ENCODE measurements at regions not wholly inside any gene's neighbourhood (a gene's known extent, or its start where the extent isn't known, plus 50 kb on each side); places are given as distances from the start of the nearest gene placed in this dataset.

DNA sequence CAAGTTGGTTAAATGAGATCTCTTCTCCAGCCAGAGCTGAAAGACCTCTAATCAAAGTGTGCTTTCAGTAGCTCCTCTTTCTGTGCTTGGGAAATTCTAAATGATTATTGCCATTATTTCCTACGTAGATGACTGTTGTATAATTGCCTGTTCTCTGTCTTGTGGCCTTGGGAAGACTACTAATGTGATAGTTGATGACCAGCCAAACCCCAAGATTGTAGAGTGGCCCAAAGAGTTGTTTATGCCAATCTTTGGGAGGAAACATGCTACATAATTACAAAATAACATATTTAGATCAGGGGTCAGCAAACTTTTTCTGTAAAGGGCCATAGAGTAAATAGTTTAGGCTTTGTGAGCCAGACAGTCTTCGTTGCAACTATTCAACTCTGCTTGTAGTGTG, 135.1 kb upstream of the DIO2 start:
- no CpG with 5 or more reads among the region's 2 CpGs for WGBS (ENCODE audit: insufficient coverage)
- Histone ChIP-seq H3K4me3 (ENCODE audit: low read length) (no peak overlapping the region), H3K4me1 (ENCODE audit: control insufficient read depth, insufficient read depth, low read length) (no peaks in the 10 kb centered on the region), H3K27ac (ENCODE audit: low read length) (no peak overlapping the region), H3K27me3 (ENCODE audit: control insufficient read depth, insufficient read depth, low read length) (no peaks in the 10 kb centered on the region), H3K36me3 (ENCODE audit: control insufficient read depth, insufficient read depth, low read length) (no peaks in the 10 kb centered on the region), H3K9me3 (replicated peaks; ENCODE audit: control insufficient read depth, low read depth, low read length) (no peaks in the 10 kb centered on the region)
- no peak for DNase-seq

DNA sequence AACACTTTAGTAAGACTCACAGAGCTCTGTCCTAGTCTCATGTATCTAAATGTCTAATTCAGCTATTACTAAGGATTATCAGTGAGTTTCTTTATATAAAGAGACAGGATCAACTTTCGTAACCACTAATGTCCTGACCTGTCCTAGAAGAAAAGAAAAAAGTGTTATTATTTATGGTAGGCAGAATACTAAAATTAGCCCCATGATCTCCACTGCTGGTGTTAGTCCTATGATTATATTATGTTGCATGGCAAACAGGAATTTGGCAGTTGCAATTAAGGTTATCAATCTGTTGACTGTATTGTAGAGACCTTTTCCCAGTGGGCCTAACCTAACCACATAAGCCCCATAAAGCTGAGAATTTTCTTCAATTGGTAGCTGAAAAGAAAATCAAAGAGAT, 132.9 kb upstream of the DIO2 start:
- H3K36me3 ChIP-seq (ENCODE audit: control insufficient read depth, insufficient read depth, low read length): no peaks in the 10 kb centered on the region
- H3K4me3 ChIP-seq (ENCODE audit: low read length): no peak overlapping the region
- no peaks in the 10 kb centered on the region for H3K9me3 ChIP-seq (replicated peaks; ENCODE audit: control insufficient read depth, low read depth, low read length)
- no peak for DNase-seq
- H3K4me1 ChIP-seq (ENCODE audit: control insufficient read depth, insufficient read depth, low read length): no peaks in the 10 kb centered on the region
- no peaks in the 10 kb centered on the region for H3K27me3 ChIP-seq (ENCODE audit: control insufficient read depth, insufficient read depth, low read length)
- no CpG with 5 or more reads among the region's 1 CpG for WGBS (ENCODE audit: insufficient coverage)
- no peak overlapping the region for H3K27ac ChIP-seq (ENCODE audit: low read length)

DNA sequence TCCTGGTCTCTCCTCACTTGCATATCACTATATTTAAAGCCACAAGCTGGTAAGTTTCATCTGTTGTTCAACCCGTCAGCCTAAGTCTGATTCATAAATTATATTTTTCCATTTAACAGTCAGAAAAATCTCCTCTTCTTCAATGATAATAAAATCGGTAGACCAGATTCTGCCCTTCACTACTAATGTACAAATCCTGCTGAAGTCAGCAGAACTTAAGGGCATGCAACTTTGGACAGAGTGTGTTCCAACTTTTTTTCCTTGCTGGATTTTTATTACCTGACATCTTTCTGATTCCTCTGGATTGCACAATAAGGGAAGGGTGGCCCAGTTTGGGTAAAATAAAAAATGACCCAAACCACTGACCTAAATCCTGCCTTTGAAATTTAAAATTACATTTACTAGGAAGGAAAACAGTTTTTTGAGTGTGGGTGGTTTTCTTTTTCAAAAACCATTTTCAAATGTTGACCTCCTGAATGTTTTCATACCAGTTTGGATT, 125.4 kb upstream of the DIO2 start:
- Histone ChIP-seq H3K4me1 (ENCODE audit: control insufficient read depth, insufficient read depth, low read length) (no peaks in the 10 kb centered on the region), H3K27me3 (ENCODE audit: control insufficient read depth, insufficient read depth, low read length) (no peaks in the 10 kb centered on the region), H3K27ac (ENCODE audit: low read length) (no peak overlapping the region), H3K4me3 (ENCODE audit: low read length) (no peak overlapping the region), H3K36me3 (ENCODE audit: control insufficient read depth, insufficient read depth, low read length) (no peaks in the 10 kb centered on the region), H3K9me3 (replicated peaks; ENCODE audit: control insufficient read depth, low read depth, low read length) (no peaks in the 10 kb centered on the region)
- WGBS (ENCODE audit: insufficient coverage): 60% methylated on average over 2 of the region's 2 CpGs
- no peak for DNase-seq

DNA sequence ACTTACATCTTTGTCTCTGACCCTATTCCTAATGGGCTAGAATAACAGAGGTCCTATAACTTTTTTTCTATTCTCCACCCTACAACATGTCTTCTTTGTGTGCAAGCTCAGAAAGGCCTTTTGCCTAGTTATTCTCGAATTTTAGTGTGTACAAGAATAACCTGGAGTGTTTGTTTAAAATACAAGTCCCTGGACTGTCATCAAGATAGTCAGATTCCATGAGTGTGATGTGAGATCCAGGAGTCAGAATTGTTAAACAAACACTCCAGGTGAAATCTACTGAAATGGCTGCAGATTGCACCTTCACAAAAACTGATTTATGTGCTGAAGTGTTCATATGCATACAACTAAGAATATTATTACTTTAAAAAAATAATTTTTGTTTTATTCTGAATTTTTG, 114.4 kb upstream of the DIO2 start:
- Histone ChIP-seq H3K9me3 (replicated peaks; ENCODE audit: control insufficient read depth, low read depth, low read length) (no peaks in the 10 kb centered on the region), H3K4me1 (ENCODE audit: control insufficient read depth, insufficient read depth, low read length) (no peaks in the 10 kb centered on the region), H3K27ac (ENCODE audit: low read length) (no peak overlapping the region), H3K27me3 (ENCODE audit: control insufficient read depth, insufficient read depth, low read length) (no peaks in the 10 kb centered on the region), H3K4me3 (ENCODE audit: low read length) (no peak overlapping the region), H3K36me3 (ENCODE audit: control insufficient read depth, insufficient read depth, low read length) (no peaks in the 10 kb centered on the region)
- WGBS (ENCODE audit: insufficient coverage): no CpG with 5 or more reads among the region's 1 CpG
- no peak for DNase-seq

DNA sequence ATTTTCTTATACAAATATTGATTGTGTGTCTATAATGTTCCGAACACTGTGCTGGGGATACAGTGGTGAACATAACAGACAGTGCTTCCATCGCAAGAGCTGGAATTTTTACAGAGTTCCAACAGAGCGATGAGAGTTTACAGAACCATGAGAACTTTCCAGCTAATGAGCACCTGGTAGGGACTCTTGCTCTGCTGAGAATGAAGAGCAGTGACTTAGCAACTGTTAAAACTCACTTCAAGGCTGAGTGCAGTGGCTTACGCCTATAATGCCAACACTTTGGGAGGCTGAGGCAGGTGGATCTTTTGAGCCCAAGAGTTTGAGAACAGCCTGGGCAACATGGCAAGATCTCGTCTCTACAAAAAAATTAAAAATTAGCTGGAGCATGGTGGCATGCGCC, 113.8 kb upstream of the DIO2 start:
- Histone ChIP-seq H3K36me3 (ENCODE audit: control insufficient read depth, insufficient read depth, low read length) (no peaks in the 10 kb centered on the region), H3K4me1 (ENCODE audit: control insufficient read depth, insufficient read depth, low read length) (no peaks in the 10 kb centered on the region), H3K9me3 (replicated peaks; ENCODE audit: control insufficient read depth, low read depth, low read length) (no peaks in the 10 kb centered on the region), H3K27me3 (ENCODE audit: control insufficient read depth, insufficient read depth, low read length) (no peaks in the 10 kb centered on the region), H3K27ac (ENCODE audit: low read length) (no peak overlapping the region), H3K4me3 (ENCODE audit: low read length) (no peak overlapping the region)
- 94% methylated on average over 6 of the region's 6 CpGs for WGBS (ENCODE audit: insufficient coverage)
- no peak for DNase-seq

DNA sequence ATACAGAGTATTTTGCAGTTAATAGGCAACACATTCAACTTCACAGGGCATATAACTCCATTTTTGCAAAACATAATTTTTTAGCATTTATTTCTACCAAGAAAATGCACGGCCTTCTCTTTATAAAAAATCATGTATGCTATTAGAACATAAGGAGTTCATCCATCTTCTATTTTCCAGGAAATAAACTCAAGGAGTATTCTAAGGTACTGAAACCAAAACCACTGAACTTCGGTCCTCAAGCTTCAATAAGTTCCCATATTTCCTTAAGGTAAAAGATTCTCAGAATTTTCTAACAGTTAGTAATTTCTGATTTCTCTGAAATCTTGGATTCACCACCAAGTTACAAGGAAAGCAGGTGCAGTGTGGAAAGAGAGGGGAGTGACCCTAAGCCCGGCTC, 113.3 kb upstream of the DIO2 start:
- DNase-seq: no peak
- H3K36me3 ChIP-seq (ENCODE audit: control insufficient read depth, insufficient read depth, low read length): no peaks in the 10 kb centered on the region
- H3K27me3 ChIP-seq (ENCODE audit: control insufficient read depth, insufficient read depth, low read length): no peaks in the 10 kb centered on the region
- no peaks in the 10 kb centered on the region for H3K9me3 ChIP-seq (replicated peaks; ENCODE audit: control insufficient read depth, low read depth, low read length)
- H3K27ac ChIP-seq (ENCODE audit: low read length): no peak overlapping the region
- no peaks in the 10 kb centered on the region for H3K4me1 ChIP-seq (ENCODE audit: control insufficient read depth, insufficient read depth, low read length)
- H3K4me3 ChIP-seq (ENCODE audit: low read length): no peak overlapping the region
- no CpG with 5 or more reads among the region's 3 CpGs for WGBS (ENCODE audit: insufficient coverage)

DNA sequence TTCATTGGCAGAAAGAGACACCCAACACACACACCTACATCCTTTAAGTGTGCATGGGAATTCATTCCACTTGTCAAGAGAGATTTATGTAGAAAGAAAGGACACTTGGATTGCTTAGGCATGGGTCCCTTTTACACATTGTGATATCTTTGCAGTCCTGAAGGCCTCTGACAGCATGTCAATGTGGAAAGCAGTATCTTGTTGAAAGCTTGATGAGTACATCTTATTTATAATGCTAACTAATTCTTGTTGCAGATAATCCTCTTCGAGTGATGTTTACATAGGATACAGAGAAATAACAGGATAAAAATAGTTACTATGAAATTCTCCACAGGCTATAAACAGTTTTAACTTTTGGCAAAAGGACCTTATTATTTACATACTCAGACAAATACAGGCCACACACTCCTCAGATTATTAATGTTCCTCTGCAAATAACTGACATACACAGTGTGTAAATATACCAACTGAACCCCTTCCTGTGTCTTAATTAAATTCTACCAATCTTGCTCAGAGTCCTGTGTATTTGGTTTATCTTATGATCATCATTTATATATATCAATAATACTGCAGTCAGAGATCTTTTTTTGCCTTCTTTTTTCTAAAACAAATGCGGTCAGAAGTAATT, 111.8 kb upstream of the DIO2 start:
- Histone ChIP-seq H3K27me3 (ENCODE audit: control insufficient read depth, insufficient read depth, low read length) (no peaks in the 10 kb centered on the region), H3K36me3 (ENCODE audit: control insufficient read depth, insufficient read depth, low read length) (no peaks in the 10 kb centered on the region), H3K4me1 (ENCODE audit: control insufficient read depth, insufficient read depth, low read length) (no peaks in the 10 kb centered on the region), H3K4me3 (ENCODE audit: low read length) (no peak overlapping the region), H3K27ac (ENCODE audit: low read length) (no peak overlapping the region), H3K9me3 (replicated peaks; ENCODE audit: control insufficient read depth, low read depth, low read length) (no peaks in the 10 kb centered on the region)
- peak; percentile 29 for DNase-seq
- no CpG with 5 or more reads among the region's 2 CpGs for WGBS (ENCODE audit: insufficient coverage)

DNA sequence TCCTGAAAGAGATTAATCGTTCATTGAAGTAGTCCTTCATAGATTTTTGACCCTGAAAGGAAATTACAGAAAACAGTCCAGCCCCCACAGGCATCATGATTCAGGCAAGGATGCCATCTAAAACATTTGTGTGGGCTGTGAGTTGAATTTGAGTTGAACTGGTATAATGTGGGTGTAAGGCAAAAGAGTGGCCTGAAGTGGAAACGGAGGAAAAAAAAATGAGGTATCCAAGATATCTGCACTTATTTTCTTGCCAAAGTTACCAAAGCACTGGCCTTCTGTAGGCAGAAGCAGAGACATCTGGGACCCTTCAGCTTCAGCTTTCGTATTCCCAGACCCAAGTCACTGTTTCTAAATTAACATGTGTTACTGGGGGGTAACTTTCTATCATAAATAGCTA, 105.1 kb upstream of the DIO2 start:
- Histone ChIP-seq H3K4me1 (ENCODE audit: control insufficient read depth, insufficient read depth, low read length) (no peaks in the 10 kb centered on the region), H3K27me3 (ENCODE audit: control insufficient read depth, insufficient read depth, low read length) (no peaks in the 10 kb centered on the region), H3K27ac (ENCODE audit: low read length) (no peak overlapping the region), H3K4me3 (ENCODE audit: low read length) (no peak overlapping the region), H3K36me3 (ENCODE audit: control insufficient read depth, insufficient read depth, low read length) (no peaks in the 10 kb centered on the region), H3K9me3 (replicated peaks; ENCODE audit: control insufficient read depth, low read depth, low read length) (no peaks in the 10 kb centered on the region)
- 80% methylated on average over 1 of the region's 3 CpGs for WGBS (ENCODE audit: insufficient coverage)
- DNase-seq: no peak

DNA sequence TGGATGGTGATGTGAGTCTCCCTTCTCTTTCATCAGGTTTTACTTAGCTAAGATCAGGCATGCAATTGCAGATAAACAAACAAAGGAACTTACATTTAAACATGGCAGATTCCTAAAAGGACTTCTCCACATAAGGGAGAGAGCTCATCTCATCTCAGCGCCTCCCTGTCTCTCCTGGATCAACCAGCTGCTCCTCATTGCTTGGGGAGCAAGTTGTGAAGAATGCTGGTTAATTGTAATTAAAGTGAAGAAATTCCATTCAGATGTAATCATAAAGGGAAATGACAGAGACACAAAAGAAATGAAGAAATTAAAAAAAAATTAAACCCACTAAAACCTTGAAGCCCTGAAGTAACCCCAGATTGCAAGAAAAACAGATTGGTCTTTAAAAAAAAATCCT, 104.4 kb upstream of the DIO2 start:
- no peak for DNase-seq
- H3K36me3 ChIP-seq (ENCODE audit: control insufficient read depth, insufficient read depth, low read length): no peaks in the 10 kb centered on the region
- WGBS (ENCODE audit: insufficient coverage): no CpG with 5 or more reads among the region's 1 CpG
- H3K4me1 ChIP-seq (ENCODE audit: control insufficient read depth, insufficient read depth, low read length): no peaks in the 10 kb centered on the region
- no peak overlapping the region for H3K27ac ChIP-seq (ENCODE audit: low read length)
- H3K4me3 ChIP-seq (ENCODE audit: low read length): no peak overlapping the region
- H3K27me3 ChIP-seq (ENCODE audit: control insufficient read depth, insufficient read depth, low read length): no peaks in the 10 kb centered on the region
- no peaks in the 10 kb centered on the region for H3K9me3 ChIP-seq (replicated peaks; ENCODE audit: control insufficient read depth, low read depth, low read length)

DNA sequence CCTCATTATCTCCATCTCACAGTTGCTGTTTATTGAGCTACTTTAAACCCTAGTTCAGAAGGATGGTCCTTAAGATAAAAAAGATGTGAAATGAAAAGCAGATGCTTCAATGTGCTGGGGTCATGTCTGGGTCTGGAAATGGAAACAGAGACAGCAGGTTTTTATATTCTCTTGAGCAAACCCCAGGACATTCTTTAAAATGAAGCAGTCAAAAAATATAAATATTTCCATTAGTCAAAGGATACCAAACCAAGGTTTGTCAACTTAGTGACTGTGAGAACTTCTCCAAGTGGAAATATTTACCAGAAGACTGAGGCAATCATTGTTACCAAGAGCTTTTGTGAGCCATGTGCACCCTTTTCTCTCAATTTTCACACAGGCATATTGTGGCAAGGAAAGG, 102.5 kb upstream of the DIO2 start:
- Histone ChIP-seq H3K4me1 (ENCODE audit: control insufficient read depth, insufficient read depth, low read length) (no peaks in the 10 kb centered on the region), H3K9me3 (replicated peaks; ENCODE audit: control insufficient read depth, low read depth, low read length) (no peaks in the 10 kb centered on the region), H3K27ac (ENCODE audit: low read length) (no peak overlapping the region), H3K36me3 (ENCODE audit: control insufficient read depth, insufficient read depth, low read length) (no peaks in the 10 kb centered on the region), H3K4me3 (ENCODE audit: low read length) (no peak overlapping the region), H3K27me3 (ENCODE audit: control insufficient read depth, insufficient read depth, low read length) (no peaks in the 10 kb centered on the region)
- peak; percentile 3 for DNase-seq

Measured in muscle of leg (tissue), 3 donors.